ENCODE measurements at regions not wholly inside any gene's neighbourhood (a gene's known extent, or its start where the extent isn't known, plus 50 kb on each side); places are given as distances from the start of the nearest gene placed in this dataset.

- TF ChIP-seq CTCF (conservative IDR thresholded peaks at IDR 0.05; ENCODE audit: low read length) = no peak
- TF ChIP-seq EZH2phosphoT487 (IDR thresholded peaks at IDR 0.05; ENCODE audit: borderline replicate concordance, low read depth, low read length) = no peak
Measured at GRCh38 chr5:29263915-29264351, 1929.6 kb upstream of the CDH6 start.

All from OCI-LY7 (cell line).